Osteocyte (in vitro differentiated cells): ENCODE measurements at regions not wholly inside any gene's neighbourhood (a gene's known extent, or its start where the extent isn't known, plus 50 kb on each side); places are given as distances from the start of the nearest gene placed in this dataset.

Experiments
- DNase-seq: peaks from one replicate; pipeline ENCODE4 v3.0.0; 2021; ENCODE audit warnings: mixed read lengths; ENCODE audit not compliant: unreplicated experiment; ENCODE audit errors: extremely low spot score
- H3K27ac Mint-ChIP-seq: one replicate; pipeline ENCODE4 v1.8.0; 2021; ENCODE audit warnings: mild to moderate bottlenecking, mixed read lengths; ENCODE audit not compliant: unreplicated experiment
- H3K27me3 Mint-ChIP-seq: one replicate; pipeline ENCODE4 v1.8.0; 2021; ENCODE audit warnings: mixed read lengths; ENCODE audit not compliant: unreplicated experiment
- H3K36me3 Mint-ChIP-seq: one replicate; pipeline ENCODE4 v1.8.0; 2021; ENCODE audit warnings: mixed read lengths; ENCODE audit not compliant: unreplicated experiment
- H3K4me1 Mint-ChIP-seq: one replicate; pipeline ENCODE4 v1.8.0; 2021; ENCODE audit warnings: mixed read lengths; ENCODE audit not compliant: unreplicated experiment
- H3K4me3 Mint-ChIP-seq: one replicate; pipeline ENCODE4 v1.8.0; 2021; ENCODE audit warnings: mild to moderate bottlenecking, moderate library complexity, mixed read lengths; ENCODE audit not compliant: unreplicated experiment
- H3K9me3 Mint-ChIP-seq: one replicate; pipeline ENCODE4 v1.8.0; 2021; ENCODE audit warnings: mixed read lengths; ENCODE audit not compliant: unreplicated experiment
- TF ChIP-seq, protein P1 (sequence below): fragments of 200-600 bp; sonication (generic); IDR thresholded peaks from 2 replicates; pipeline ENCODE4 v1.5.0; 2021; ENCODE audit warnings: antibody characterized with exemption, mild to moderate bottlenecking, moderate library complexity

GRCh38 chr9:107110153-107110552, 172.9 kb upstream of the RAD23B start:
- H3K36me3 Mint-ChIP-seq: no peaks in the 10 kb centered on the region
- H3K4me1 Mint-ChIP-seq: no peaks in the 10 kb centered on the region
- peaks cover 67% of the 10 kb centered on the region for H3K27me3 Mint-ChIP-seq
- no peak overlapping the region for H3K27ac Mint-ChIP-seq
- H3K9me3 Mint-ChIP-seq: no peaks in the 10 kb centered on the region
- no peak for DNase-seq
- H3K4me3 Mint-ChIP-seq: no peak overlapping the region
- TF ChIP-seq, protein P1, sequence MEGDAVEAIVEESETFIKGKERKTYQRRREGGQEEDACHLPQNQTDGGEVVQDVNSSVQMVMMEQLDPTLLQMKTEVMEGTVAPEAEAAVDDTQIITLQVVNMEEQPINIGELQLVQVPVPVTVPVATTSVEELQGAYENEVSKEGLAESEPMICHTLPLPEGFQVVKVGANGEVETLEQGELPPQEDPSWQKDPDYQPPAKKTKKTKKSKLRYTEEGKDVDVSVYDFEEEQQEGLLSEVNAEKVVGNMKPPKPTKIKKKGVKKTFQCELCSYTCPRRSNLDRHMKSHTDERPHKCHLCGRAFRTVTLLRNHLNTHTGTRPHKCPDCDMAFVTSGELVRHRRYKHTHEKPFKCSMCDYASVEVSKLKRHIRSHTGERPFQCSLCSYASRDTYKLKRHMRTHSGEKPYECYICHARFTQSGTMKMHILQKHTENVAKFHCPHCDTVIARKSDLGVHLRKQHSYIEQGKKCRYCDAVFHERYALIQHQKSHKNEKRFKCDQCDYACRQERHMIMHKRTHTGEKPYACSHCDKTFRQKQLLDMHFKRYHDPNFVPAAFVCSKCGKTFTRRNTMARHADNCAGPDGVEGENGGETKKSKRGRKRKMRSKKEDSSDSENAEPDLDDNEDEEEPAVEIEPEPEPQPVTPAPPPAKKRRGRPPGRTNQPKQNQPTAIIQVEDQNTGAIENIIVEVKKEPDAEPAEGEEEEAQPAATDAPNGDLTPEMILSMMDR: no peak

DNA sequence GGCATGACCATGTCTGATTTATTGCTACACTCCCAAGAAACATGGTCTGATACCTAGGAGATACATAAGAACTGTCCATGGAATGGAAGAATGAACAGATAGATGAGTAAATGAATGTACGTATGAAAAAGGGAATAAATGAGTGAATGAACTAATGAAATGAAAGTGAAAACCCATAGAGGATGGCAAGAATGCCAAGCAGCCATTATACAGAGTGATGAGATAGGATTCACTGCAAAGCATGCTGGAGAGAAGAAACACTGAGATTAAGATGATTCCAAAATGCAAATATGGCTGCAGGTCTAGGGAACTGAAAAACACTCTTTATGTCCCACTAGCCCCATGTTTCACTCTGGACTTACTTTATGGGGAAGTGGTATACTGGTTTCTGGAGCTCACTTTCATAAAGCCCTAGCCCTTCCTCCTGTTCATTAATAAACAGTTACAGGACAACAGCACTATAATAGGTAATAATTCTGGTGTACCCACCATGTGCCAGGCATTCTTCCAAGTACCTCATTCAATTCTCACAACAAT, 170.3 kb upstream of the RAD23B start:
- Mint-ChIP-seq H3K27ac (no peak overlapping the region), H3K4me3 (no peak overlapping the region), H3K4me1 (no peaks in the 10 kb centered on the region), H3K9me3 (no peaks in the 10 kb centered on the region), H3K36me3 (no peaks in the 10 kb centered on the region), H3K27me3 (peaks cover 53% of the 10 kb centered on the region)
- TF ChIP-seq, protein P1: no peak
- DNase-seq: no peak

GRCh38 chr9:107118863-107119624, 164.0 kb upstream of the RAD23B start:
- Mint-ChIP-seq H3K4me1 (no peaks in the 10 kb centered on the region), H3K36me3 (no peaks in the 10 kb centered on the region), H3K4me3 (no peak overlapping the region), H3K27me3 (peaks cover 39% of the 10 kb centered on the region), H3K9me3 (no peaks in the 10 kb centered on the region), H3K27ac (no peak overlapping the region)
- DNase-seq: no peak
- TF ChIP-seq, protein P1: no peak

DNA sequence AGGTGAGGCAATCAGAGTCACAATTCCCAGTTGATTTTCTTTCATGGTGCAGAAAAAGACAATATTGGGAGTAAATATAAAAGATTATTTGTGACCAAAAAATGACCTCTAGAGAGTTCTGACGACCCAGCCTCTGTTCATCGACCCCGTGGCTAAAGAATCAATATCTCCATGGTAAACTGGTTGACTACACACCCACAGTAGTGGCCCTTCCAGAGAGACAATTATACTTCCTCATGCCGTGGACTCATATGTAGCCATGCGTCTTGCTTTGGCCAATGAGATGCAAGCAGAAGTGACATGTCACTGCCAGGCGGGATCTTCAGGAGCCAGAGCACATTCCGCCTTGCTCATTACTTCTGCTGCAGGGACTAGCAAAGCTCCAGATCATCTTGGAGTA, 163.3 kb upstream of the RAD23B start:
- TF ChIP-seq, protein P1: no peak
- no peak overlapping the region for H3K4me3 Mint-ChIP-seq
- H3K27me3 Mint-ChIP-seq: peaks cover 39% of the 10 kb centered on the region
- no peak for DNase-seq
- H3K36me3 Mint-ChIP-seq: no peaks in the 10 kb centered on the region
- no peaks in the 10 kb centered on the region for H3K9me3 Mint-ChIP-seq
- H3K4me1 Mint-ChIP-seq: no peaks in the 10 kb centered on the region
- no peak overlapping the region for H3K27ac Mint-ChIP-seq

DNA sequence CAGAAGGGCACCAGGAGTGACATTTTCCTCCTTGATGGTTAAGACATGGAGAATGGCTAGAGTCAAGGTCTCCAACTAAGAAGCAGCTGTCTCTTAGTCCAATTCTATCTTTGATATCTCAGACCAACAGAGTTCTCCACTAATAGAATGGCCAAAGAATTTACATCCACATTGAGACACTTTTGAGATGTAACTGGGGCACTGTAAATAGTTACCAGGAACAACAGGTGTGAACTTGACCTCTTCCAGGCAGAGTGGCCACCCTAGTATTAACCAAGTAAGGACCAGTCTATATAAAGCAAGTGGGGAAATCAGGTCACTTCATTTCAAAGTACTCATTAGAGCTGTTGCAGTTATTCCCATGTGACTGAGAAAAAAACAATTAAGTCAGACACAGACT, 159.7 kb upstream of the RAD23B start:
- Mint-ChIP-seq H3K4me3 (no peak overlapping the region), H3K4me1 (no peaks in the 10 kb centered on the region), H3K27ac (no peak overlapping the region), H3K36me3 (no peaks in the 10 kb centered on the region), H3K27me3 (peaks cover 56% of the 10 kb centered on the region), H3K9me3 (no peaks in the 10 kb centered on the region)
- TF ChIP-seq, protein P1: no peak
- no peak for DNase-seq
